HG03025 (cell line): ENCODE measurements at regions not wholly inside any gene's neighbourhood (a gene's known extent, or its start where the extent isn't known, plus 50 kb on each side); places are given as distances from the start of the nearest gene placed in this dataset.
"Not testable (repeated sequence)": the region's sequence is repeated elsewhere in the genome, so short reads cannot be mapped to it uniquely, and the experiment has no call there.

ENCODE experiments used
- ATAC-seq: cut with Tn5 transposase; IDR thresholded peaks from one replicate; pipeline ENCODE4 v1.9.1; 2021; ENCODE audit warnings: mild to moderate bottlenecking, moderate library complexity; ENCODE audit not compliant: unreplicated experiment, low FRiP score

DNA sequence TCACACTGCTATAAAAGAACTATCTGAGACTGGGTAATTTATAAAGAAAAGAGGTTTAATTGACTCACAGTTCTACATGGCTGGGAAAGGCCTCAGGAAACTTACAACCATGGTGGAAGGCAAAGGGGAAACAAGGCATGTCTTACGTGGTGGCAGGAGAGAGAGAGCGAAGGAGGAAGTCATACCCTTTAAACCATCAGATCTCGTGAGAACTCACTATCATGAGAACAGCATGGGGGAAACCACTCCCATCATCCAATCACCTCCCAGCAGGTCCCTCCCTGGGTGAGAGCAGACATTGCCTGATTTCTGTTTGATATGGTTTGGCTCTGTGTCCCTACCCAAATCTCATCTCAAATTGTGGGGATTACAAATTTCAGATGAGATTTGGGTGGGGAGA lies 86.9 kb upstream of the CTDP1 start:
- not testable (repeated sequence) for ATAC-seq

GRCh38 chr18:79595876-79596374 lies 83.7 kb upstream of the CTDP1 start:
- ATAC-seq = no peak

- ATAC-seq = no peak
Measured at GRCh38 chr18:79596446-79597175, 83.0 kb upstream of the CTDP1 start.

DNA sequence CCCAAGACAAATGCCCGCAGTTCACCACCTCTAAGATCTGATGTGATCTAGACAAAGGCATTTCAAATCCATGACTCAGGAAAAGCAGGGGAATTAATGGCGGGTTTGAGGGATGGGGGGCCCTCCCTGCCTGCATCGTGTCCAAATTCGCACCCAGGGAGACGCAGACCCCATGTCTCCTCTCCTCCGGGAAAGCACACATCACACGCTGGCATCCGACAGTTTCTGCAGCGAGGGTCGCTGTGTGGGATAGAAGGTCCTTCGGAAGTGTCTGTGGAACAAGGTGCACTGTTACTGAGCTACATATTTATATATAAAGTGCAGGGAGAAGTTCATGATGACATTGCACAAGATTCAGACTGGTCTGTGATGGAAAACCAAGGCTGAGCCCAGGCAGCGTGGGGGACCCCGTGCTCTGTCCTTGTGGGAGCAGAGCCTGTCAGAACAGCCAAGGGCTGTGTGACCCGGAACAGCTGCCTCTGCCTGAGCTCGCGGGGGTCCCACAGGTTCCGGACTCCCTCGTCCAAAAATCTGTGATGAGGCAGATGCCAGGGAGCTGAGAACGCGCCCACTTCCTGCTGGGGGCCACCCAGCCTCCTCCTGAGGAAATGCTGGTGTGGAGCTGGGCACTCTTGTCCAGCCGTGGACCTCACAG lies 82.3 kb upstream of the CTDP1 start:
- no peak for ATAC-seq

DNA sequence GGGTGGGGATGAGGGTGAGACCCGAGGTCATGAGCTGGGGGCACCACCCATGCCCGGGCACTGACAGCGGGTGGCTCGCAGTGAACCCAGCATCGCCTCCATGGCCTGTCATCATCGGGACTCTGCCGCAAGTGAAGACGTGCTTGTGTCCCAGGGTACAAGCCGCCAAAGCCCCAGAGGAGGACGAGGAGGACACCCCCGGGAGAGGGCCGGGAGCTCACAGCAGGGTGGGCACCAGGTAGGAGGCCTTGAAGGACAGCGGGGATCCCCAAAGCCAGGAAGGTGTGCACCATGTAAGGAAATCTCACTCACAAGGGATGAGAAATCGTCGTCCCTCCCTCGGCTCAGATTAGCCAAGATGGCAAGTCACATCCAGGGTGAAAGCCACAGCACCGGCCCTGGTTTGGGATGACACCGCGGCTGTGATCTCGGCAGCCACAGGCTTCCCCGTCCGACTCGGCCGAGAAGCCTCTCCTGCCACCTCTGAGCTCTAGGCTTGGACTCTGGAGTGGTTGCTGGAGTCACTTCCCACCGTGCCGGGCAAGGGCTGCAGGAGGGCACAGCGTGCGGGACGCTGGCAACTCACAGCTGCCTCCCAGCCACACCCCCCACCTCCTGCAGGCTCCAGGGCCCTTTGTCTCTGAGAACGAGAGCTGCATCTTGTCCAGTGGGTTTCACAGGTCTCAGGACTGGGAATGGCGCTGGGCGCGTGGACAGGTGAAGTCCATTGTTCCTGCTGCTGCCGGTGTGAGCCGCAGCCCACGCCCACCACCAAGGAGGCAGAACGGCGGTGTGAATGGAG lies 81.6 kb upstream of the CTDP1 start:
- no peak for ATAC-seq

- ATAC-seq = no peak
Measured at GRCh38 chr18:79598633-79599175, 80.9 kb upstream of the CTDP1 start.

- no peak for ATAC-seq
Measured at GRCh38 chr18:79599441-79599931, 80.1 kb upstream of the CTDP1 start.

- ATAC-seq = no peak
Measured at GRCh38 chr18:79600141-79600540, 79.5 kb upstream of the CTDP1 start.

DNA sequence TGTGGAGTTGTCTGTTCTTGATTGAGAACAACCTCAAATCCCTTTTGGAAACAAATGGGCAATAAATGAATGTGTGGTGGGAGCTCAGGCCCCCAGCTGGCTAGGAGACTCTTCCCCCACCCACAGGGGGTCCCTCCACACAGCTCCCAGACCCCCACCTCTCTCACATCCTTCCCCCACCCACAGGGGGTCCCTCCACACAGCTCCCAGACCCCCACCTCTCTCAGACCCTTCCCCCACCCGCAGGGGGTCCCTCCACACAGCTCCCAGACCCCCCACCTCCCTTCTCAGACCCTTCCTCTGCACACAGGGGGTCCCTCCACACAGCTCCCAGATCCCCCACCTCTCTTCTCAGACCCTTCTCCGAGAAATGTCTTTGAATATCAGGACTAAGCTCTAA lies 79.0 kb upstream of the CTDP1 start:
- ATAC-seq = no peak

- ATAC-seq = no peak
Measured at GRCh38 chr18:79601234-79601633, 78.4 kb upstream of the CTDP1 start.

- ATAC-seq = no peak
Measured at GRCh38 chr18:79603321-79604204, 76.0 kb upstream of the CTDP1 start.

GRCh38 chr18:79604205-79604912 lies 75.2 kb upstream of the CTDP1 start:
- no peak for ATAC-seq

- no peak for ATAC-seq
Measured at GRCh38 chr18:79604913-79605880, 74.4 kb upstream of the CTDP1 start.

DNA sequence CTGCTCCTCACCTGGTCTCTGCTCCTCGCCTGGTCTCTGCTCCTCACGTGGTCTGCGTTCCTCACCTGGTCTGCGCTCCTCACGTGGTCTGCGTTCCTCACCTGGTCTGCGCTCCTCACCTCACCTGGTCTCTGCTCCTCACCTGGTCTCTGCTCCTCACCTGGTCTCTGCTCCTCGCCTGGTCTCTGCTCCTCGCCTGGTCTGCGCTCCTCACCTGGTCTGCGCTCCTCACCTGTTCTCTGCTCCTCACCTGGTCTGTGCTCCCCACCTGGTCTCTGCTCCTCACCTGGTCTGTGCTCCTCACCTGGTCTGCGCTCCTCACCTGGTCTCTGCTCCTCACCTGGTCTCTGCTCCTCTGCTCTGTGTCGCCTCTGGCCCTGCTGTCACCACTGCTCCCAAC lies 73.5 kb upstream of the CTDP1 start:
- ATAC-seq = not testable (repeated sequence)

GRCh38 chr18:79606621-79607331 lies 72.8 kb upstream of the CTDP1 start:
- no peak for ATAC-seq

DNA sequence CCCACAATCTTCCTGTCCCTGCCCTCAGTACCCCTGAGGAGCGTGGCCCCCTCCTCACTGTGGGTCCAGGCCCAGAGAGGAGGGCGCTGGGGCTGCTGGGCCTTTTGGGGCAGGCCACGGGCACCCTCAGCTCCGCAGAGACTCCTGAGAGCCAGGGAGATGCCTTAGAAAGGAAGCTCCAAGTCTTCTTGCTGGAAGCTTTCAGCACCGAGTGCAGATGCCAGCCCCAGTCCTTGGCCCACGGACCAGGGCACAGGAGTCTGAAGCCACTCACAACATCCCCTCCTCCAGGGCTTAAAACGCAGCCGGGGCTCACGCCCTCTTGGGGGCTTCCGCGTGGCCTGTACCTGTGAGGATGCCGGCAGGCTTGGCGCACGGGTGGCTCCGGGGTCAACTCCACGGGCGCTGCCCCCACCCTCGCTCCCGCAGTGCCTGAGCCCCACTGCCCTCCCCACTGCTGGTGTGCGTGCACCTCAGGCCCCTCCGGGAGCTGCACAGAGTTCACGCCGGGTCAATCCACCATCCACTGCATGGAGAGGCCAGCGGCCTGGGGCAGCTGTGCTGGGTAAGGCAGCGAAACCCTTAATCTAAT lies 72.1 kb upstream of the CTDP1 start:
- ATAC-seq = no peak

GRCh38 chr18:79608069-79608468 lies 71.5 kb upstream of the CTDP1 start:
- no peak for ATAC-seq
